Tibial artery (tissue), 4 donors: ENCODE measurements at regions not wholly inside any gene's neighbourhood (a gene's known extent, or its start where the extent isn't known, plus 50 kb on each side); places are given as distances from the start of the nearest gene placed in this dataset.
"Not testable (repeated sequence)": the region's sequence is repeated elsewhere in the genome, so short reads cannot be mapped to it uniquely, and the experiment has no call there.

ENCODE experiments used
- DNase-seq, 2 donors: peaks; one replicate each; pipeline ENCODE4 v3.0.0-alpha.2; 2019
- H3K27ac ChIP-seq, 2 donors: fragments of 200-600 bp; sonication (generic) in 1 of 2; 1 replicate in 1 of 2; 2 replicates in 1 of 2; pipeline ENCODE4 v1.5.1; 2018 to 2019; ENCODE audit warnings: mild to moderate bottlenecking in 1 of 2
- H3K27me3 ChIP-seq, 2 donors: fragments of 200-600 bp; sonication (generic) in 1 of 2; one replicate each; pipeline versions ENCODE4 v1.5.1 to v1.6.0; 2016 to 2019
- H3K36me3 ChIP-seq, 3 donors: fragments of 200-600 bp; sonication (generic) in 2 of 3; one replicate each; pipeline ENCODE4 v1.5.1; 2016 to 2019; ENCODE audit warnings: mild to moderate bottlenecking in 2 of 3
- H3K4me1 ChIP-seq, 4 donors: fragments of 200-600 bp; sonication (generic) in 2 of 4; 1 replicate in 3 of 4; 2 replicates in 1 of 4; pipeline ENCODE4 v1.5.1; 2016 to 2019
- H3K4me3 ChIP-seq, 2 donors: fragments of 200-600 bp; sonication (generic) in 1 of 2; 1 replicate in 1 of 2; 2 replicates in 1 of 2; pipeline ENCODE4 v1.5.1; 2018 to 2019; ENCODE audit warnings: mild to moderate bottlenecking in 2 of 2
- H3K9me3 ChIP-seq, 3 donors: fragments of 200-600 bp; sonication (generic) in 1 of 3; one replicate each; pipeline ENCODE4 v1.5.1; 2016 to 2019
- CTCF ChIP-seq, 2 experiments: fragments of 200-600 bp in 1 of 2; fragments of 450-650 bp in 1 of 2; IDR thresholded peaks; one replicate each; pipeline ENCODE4 v1.5.1; 2017 to 2019; ENCODE audit warnings: antibody characterized with exemption in 2 of 2, mild to moderate bottlenecking in 1 of 2, moderate library complexity in 1 of 2
- intact Hi-C: fragments of 100-400 bp; cut with DNase I; formaldehyde crosslinking; loops from one replicate; pipeline ENCODE4 v1.15.0; 2023; ENCODE audit warnings: low total_unique reads

GRCh38 chr19:28542394-28543243 is 670.3 kb downstream of the UQCRFS1 start:
- no peak overlapping the region for H3K27ac ChIP-seq
- intact Hi-C loops: no loop called here
- H3K27me3 ChIP-seq: no peaks in the 10 kb centered on the region
- no peak for DNase-seq
- no peaks in the 10 kb centered on the region for H3K36me3 ChIP-seq
- H3K9me3 ChIP-seq: no peaks in the 10 kb centered on the region
- no peaks in the 10 kb centered on the region for H3K4me1 ChIP-seq
- H3K4me3 ChIP-seq: no peak overlapping the region
- no peak for TF ChIP-seq CTCF (IDR thresholded peaks at IDR 0.05)

- DNase-seq: no peak
- no peaks in the 10 kb centered on the region for H3K36me3 ChIP-seq
- H3K9me3 ChIP-seq: peaks cover 0 to 7% (median 0%) of the 10 kb centered on the region in 3 donors
- no peak overlapping the region for H3K4me3 ChIP-seq
- H3K27ac ChIP-seq: no peak overlapping the region
- intact Hi-C loops: no loop called here
- no peaks in the 10 kb centered on the region for H3K27me3 ChIP-seq
- no peaks in the 10 kb centered on the region for H3K4me1 ChIP-seq
- no peak for TF ChIP-seq CTCF (IDR thresholded peaks at IDR 0.05)
Measured at GRCh38 chr19:28541602-28542393, 671.2 kb downstream of the UQCRFS1 start.

GRCh38 chr19:28541029-28541428 is 671.9 kb downstream of the UQCRFS1 start:
- no peak overlapping the region for H3K27ac ChIP-seq
- no peaks in the 10 kb centered on the region for H3K4me1 ChIP-seq
- no peak for DNase-seq
- H3K4me3 ChIP-seq: no peak overlapping the region
- intact Hi-C loops: no loop called here
- no peak for TF ChIP-seq CTCF (IDR thresholded peaks at IDR 0.05)
- H3K9me3 ChIP-seq: peaks cover 0 to 7% (median 0%) of the 10 kb centered on the region in 3 donors
- no peaks in the 10 kb centered on the region for H3K27me3 ChIP-seq
- no peaks in the 10 kb centered on the region for H3K36me3 ChIP-seq

- DNase-seq, H3K36me3 ChIP-seq, H3K9me3 ChIP-seq, H3K27me3 ChIP-seq, H3K4me1 ChIP-seq, H3K27ac ChIP-seq, intact Hi-C loops, H3K4me3 ChIP-seq: not testable (repeated sequence)
Measured at GRCh38 chr19:28540385-28540784, 672.6 kb downstream of the UQCRFS1 start.

GRCh38 chr19:28539759-28540158 is 673.2 kb downstream of the UQCRFS1 start:
- Histone ChIP-seq H3K4me1 (no peaks in the 10 kb centered on the region), H3K36me3 (no peaks in the 10 kb centered on the region), H3K4me3 (no peak overlapping the region), H3K27ac (no peak overlapping the region), H3K9me3 (peaks cover 0 to 7% (median 0%) of the 10 kb centered on the region in 3 donors), H3K27me3 (no peaks in the 10 kb centered on the region)
- intact Hi-C loops: no loop called here
- no peak for DNase-seq
- TF ChIP-seq CTCF (IDR thresholded peaks at IDR 0.05): no peak

- H3K4me1 ChIP-seq, DNase-seq, H3K36me3 ChIP-seq, H3K27ac ChIP-seq, H3K4me3 ChIP-seq, H3K27me3 ChIP-seq, H3K9me3 ChIP-seq, intact Hi-C loops: not testable (repeated sequence)
Measured at GRCh38 chr19:28538579-28538978, 674.4 kb downstream of the UQCRFS1 start.
